ENCODE measurements at regions not wholly inside any gene's neighbourhood (a gene's known extent, or its start where the extent isn't known, plus 50 kb on each side); places are given as distances from the start of the nearest gene placed in this dataset.
A peak's percentile ranks its signal among the peaks of the same experiment; 100 is the strongest.

GRCh38 chr7:106196460-106197021 lies 84.4 kb upstream of the SYPL1 start:
- DNase-seq = no peak

DNA sequence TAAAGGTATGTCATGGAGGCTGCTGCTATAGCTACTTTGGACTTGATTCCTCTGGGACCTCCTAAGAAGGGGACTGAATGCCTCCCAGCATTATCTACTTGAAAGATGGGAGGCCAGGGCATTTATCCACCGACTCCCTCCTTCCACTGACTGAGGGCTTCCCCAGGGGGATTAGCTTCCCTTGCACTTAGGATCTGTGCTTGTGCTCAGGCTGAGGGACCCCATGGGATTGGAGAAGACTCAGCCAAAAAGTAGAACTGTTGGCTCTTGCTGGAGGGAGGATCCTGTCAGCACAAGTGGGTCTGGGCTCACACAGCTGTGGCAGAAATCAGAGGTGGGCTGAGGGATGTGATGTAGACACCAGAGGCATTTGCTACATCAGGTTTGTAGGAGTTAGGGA lies 81.5 kb upstream of the SYPL1 start:
- DNase-seq = no peak

DNA sequence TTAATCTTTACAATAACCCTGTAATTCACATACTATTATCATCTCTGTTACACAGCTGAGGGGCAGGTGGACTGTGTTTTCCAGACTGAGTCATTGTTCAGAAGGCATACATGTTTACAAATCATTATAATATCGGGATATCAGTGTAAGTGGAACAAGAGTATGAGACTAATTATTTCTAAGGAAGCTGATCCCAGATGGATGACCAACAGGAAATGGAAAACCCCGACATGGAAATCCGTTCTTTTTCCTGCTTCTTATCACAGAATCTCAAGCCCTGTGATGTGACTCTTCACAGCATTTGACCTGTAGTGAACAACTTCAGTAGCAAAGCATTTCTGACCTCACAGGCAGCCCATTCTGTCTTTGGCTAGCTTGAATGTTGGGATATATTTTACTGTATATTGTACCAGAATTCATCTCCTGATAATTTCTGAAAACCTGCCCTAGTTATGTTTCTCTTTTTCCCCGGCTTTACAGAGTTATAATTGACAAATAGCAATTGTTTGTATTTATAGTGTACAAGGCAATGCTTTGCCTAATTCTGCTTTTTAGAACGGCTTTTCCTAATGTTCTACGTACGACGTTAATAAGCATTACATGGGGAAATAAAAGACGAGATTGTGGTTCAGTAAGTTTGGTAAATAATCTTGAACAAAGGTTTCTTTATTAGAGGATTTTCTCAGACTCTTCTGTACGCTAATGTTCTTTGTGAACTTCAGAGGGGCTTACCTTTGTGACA lies 78.6 kb upstream of the SYPL1 start:
- DNase-seq = no peak

- DNase-seq = no peak
These were observed 75.7 kb upstream of the SYPL1 start for GRCh38 chr7:106187613-106188350.

DNA sequence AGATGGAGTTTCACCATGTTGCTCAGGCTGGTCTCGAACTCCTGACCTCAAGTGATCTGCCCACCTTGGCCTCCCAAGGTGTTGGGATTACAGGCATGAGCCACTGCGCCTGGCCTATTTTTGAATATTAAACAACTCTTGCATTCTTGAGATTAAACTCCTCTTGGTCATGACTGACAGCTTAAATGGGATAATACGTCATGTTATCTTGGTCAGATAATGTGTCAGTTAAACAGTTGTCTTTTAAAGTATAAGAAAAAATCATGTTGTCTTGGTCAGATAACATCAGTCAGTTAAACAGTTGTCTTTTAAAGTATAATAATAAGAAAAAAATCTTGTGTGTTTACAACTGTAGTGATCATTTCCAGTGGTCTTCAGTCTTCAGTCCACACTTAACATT lies 73.6 kb upstream of the SYPL1 start:
- DNase-seq = no peak

GRCh38 chr7:106183952-106184351 lies 71.8 kb upstream of the SYPL1 start:
- DNase-seq = no peak

- no peak for DNase-seq
These were observed 70.8 kb upstream of the SYPL1 start for GRCh38 chr7:106182904-106183303.

GRCh38 chr7:106181658-106182265 lies 69.7 kb upstream of the SYPL1 start:
- no peak for DNase-seq

DNA sequence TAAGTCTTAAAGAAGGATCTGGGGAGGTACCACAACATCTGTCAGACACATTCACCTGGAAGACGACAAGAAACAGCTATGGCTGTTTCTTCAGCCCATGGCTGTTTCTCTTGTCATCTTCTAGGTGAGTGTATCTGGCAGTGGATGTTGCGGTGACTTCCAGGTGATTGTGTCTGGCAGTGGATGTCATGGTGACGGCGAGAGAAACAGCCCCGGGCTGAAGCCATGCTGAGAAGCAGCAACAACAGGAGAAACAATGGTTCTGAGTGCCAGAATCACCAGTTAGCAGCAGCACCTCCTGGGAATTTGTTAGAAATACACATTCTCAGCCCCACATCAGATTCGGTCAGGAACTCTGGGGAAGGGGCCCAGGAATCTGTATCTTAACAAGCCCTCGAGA lies 68.6 kb upstream of the SYPL1 start:
- DNase-seq = no peak

GRCh38 chr7:106179256-106179655 lies 67.1 kb upstream of the SYPL1 start:
- DNase-seq = no peak

GRCh38 chr7:106178593-106179134 lies 66.6 kb upstream of the SYPL1 start:
- DNase-seq = no peak

- DNase-seq = no peak
These were observed 65.9 kb upstream of the SYPL1 start for GRCh38 chr7:106177738-106178592.

- no peak for DNase-seq
These were observed 65.2 kb upstream of the SYPL1 start for GRCh38 chr7:106177300-106177690.

- DNase-seq = peak; percentile 73
These were observed 64.5 kb upstream of the SYPL1 start for GRCh38 chr7:106176414-106177299.

GRCh38 chr7:106175507-106175906 lies 63.4 kb upstream of the SYPL1 start:
- DNase-seq = no peak

GRCh38 chr7:106170651-106171050 lies 58.5 kb upstream of the SYPL1 start:
- no peak for DNase-seq

GRCh38 chr7:106169821-106170610 lies 57.9 kb upstream of the SYPL1 start:
- DNase-seq = no peak

DNA sequence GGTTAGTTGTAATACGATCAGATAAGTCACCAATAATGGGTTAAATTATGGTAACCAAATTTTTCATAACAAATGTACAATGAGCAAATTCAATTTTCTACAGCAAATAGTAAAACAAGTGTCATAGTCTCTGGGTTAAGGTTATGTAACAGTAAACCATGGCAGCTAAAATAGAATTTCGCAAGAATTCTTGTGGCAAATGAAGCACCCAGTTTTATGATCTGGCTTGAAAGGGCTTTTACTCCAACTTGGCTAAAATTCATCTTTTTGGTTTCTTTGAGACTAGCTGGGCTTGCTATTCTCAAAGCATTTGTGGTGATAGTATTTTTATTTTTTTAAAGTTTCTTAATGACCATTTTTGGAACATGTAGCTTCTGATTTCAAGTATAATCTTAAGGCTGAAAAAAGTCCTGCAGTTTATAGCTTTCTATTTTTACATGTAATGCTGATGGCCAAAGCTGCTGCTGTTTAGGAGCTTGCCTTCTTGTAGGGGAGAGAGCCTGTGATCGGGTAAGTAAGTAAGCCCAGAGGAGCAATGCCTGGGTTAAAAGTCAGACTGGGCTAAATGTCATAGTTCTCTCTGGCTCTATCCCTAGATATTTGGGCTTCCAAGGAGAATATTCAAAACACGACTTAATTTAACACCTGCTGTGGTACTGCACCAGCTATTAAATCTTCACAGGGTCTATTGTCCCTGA lies 55.5 kb upstream of the SYPL1 start:
- no peak for DNase-seq

DNA sequence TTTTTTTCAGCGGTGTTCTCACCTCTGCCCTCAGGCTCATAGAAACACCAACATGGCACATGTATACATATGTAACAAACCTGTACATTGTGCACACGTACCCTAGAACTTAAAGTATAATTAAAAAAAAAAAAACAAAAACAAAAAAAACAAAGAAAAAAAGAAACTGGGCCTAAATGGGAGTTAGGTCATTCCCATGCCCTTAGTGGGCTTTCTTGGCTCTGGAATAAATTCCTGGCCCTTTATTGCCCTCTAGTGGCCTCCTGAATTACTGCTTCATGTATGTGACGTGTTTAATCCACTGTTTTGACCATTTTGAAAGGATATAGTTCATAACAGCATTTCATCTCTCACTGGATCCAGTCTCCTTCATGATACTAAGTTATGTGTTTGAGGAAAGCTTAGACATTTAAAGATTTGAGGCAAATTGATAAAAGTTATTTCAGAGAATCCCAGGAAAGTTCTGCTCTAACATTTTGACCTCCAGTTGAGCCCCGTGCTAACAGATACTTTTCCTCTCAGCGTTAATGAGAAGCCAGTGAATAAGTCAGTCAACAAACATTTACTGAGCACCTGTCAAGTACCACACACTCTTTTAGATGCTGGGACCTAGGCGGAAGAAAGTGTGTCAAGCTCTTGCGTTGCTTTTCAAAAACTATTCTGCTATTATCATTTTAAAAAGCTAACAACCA lies 54.7 kb upstream of the SYPL1 start:
- peak; percentile 49 for DNase-seq

All from CD4-positive, alpha-beta T cell treated with Interleukin-6 for 4 hours (primary cell).